Esophagus squamous epithelium (tissue), 4 donors: ENCODE measurements at regions not wholly inside any gene's neighbourhood (a gene's known extent, or its start where the extent isn't known, plus 50 kb on each side); places are given as distances from the start of the nearest gene placed in this dataset.

ENCODE experiments used
- POLR2A ChIP-seq, 4 donors: fragments of 450-650 bp; IDR thresholded peaks; one replicate each; pipeline ENCODE4 v1.6.1; 2017; ENCODE audit warnings: antibody characterized with exemption in 4 of 4, mild to moderate bottlenecking in 4 of 4, moderate library complexity in 3 of 4
- TF ChIP-seq, protein P1 (sequence below), 6 experiments: fragments of 450-650 bp in 4 of 6; fragments of 200-600 bp in 2 of 6; sonication (generic) in 2 of 6; IDR thresholded peaks; one replicate each; pipeline ENCODE4 v1.5.1; 2016 to 2019; ENCODE audit warnings: antibody characterized with exemption in 6 of 6, mild to moderate bottlenecking in 4 of 6, moderate library complexity in 4 of 6

DNA sequence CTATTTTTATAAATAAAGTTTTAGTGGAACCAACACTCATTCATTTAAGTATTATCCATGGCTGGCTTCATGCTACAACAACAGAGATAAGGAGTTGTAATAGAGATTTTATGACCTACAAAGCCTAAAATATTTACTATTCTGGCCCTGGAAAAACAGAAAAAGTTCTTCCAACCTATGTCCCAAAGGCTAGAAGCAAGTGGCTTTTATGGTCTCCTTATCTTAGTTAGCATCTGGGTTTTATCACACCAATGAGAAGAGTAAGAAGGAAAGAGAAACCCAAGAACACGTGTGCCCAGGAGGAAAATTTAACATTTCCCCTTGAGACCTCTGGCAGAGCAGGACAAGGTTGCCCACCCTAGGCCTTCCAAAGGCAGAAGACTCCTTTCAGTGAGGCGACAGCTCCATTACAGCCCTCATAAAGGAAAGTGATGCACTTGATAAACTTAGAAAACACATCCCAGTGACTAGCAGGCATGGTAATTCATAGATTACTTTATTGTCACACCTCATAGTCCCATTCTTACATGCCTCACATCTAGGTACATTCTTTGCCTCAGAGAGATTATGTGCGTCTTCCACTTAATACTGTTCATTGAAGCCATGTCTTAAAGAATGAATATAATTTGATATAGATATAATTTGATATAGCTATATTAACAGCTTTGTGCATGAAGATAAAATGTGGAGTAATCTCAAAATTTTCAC lies 113.2 kb upstream of the ACP3 start:
- no peak for TF ChIP-seq POLR2A (IDR thresholded peaks at IDR 0.05)
- TF ChIP-seq, protein P1, sequence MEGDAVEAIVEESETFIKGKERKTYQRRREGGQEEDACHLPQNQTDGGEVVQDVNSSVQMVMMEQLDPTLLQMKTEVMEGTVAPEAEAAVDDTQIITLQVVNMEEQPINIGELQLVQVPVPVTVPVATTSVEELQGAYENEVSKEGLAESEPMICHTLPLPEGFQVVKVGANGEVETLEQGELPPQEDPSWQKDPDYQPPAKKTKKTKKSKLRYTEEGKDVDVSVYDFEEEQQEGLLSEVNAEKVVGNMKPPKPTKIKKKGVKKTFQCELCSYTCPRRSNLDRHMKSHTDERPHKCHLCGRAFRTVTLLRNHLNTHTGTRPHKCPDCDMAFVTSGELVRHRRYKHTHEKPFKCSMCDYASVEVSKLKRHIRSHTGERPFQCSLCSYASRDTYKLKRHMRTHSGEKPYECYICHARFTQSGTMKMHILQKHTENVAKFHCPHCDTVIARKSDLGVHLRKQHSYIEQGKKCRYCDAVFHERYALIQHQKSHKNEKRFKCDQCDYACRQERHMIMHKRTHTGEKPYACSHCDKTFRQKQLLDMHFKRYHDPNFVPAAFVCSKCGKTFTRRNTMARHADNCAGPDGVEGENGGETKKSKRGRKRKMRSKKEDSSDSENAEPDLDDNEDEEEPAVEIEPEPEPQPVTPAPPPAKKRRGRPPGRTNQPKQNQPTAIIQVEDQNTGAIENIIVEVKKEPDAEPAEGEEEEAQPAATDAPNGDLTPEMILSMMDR (IDR thresholded peaks at IDR 0.05): no peak
